HCT116 (cell line): ENCODE measurements at regions not wholly inside any gene's neighbourhood (a gene's known extent, or its start where the extent isn't known, plus 50 kb on each side); places are given as distances from the start of the nearest gene placed in this dataset.

Experiments
- CBX3 ChIP-seq: IDR thresholded peaks from 2 replicates; pipeline ENCODE4 v1.6.1; 2012; ENCODE audit warnings: low read depth
- CEBPB ChIP-seq: IDR thresholded peaks from 2 replicates; pipeline ENCODE4 v1.6.1; 2012; ENCODE audit warnings: low read depth
- CTCF ChIP-seq, 3 experiments: fragments of 200-600 bp in 1 of 3; sonication (generic) in 1 of 3; IDR thresholded peaks in 2 of 3; conservative IDR thresholded peaks in 1 of 3; 2 replicates each; pipeline ENCODE4 v1.5.1; 2012 to 2017; ENCODE audit warnings: low read depth in 2 of 3, low read length in 2 of 3, antibody characterized with exemption in 1 of 3, borderline replicate concordance in 1 of 3, control low read depth in 1 of 3, mild to moderate bottlenecking in 1 of 3, mixed read lengths in 1 of 3, mixed run types in 1 of 3, moderate library complexity in 1 of 3; ENCODE audit not compliant: insufficient read depth in 1 of 3
- ELF1 ChIP-seq: IDR thresholded peaks from 2 replicates; pipeline ENCODE4 v1.6.1; 2012; ENCODE audit warnings: low read depth, borderline replicate concordance
- EZH2 ChIP-seq: fragments of 200-600 bp; sonication (generic); IDR thresholded peaks from 2 replicates; pipeline ENCODE4 v1.6.1; 2017; ENCODE audit warnings: antibody characterized with exemption, mixed run types
- EZH2phosphoT487 ChIP-seq: fragments of 200-600 bp; IDR thresholded peaks from 2 replicates; pipeline ENCODE4 v1.6.1; 2018; ENCODE audit warnings: antibody characterized with exemption, borderline replicate concordance
- MAX ChIP-seq: IDR thresholded peaks from 2 replicates; pipeline ENCODE4 v1.6.1; 2012
- POLR2A ChIP-seq: IDR thresholded peaks from 2 replicates; pipeline ENCODE4 v1.7.0; 2011; ENCODE audit warnings: borderline replicate concordance; ENCODE audit not compliant: insufficient read depth, insufficient read length; ENCODE audit errors: extremely low read depth
- POLR2AphosphoS5 ChIP-seq: IDR thresholded peaks from 2 replicates; pipeline ENCODE4 v1.6.1; 2011; ENCODE audit warnings: mild to moderate bottlenecking, low read depth, low read length, moderate library complexity
- REST ChIP-seq: IDR thresholded peaks from 2 replicates; pipeline ENCODE4 v1.6.1; 2012; ENCODE audit warnings: low read depth
- SP1 ChIP-seq: IDR thresholded peaks from 2 replicates; pipeline ENCODE4 v1.6.1; 2012; ENCODE audit warnings: low read depth
- ZFX ChIP-seq: fragments of 450-650 bp; IDR thresholded peaks from 2 replicates; pipeline ENCODE4 v1.6.1; 2017
- ZNF274 ChIP-seq: fragments of 200-500 bp; sonication (Bioruptor generic); IDR thresholded peaks from 2 replicates; pipeline ENCODE4 v1.6.1; 2014; ENCODE audit warnings: mild to moderate bottlenecking, low read depth, low read length, inconsistent platforms

GRCh38 chr10:57300718-57301117, 939.7 kb upstream of the ZWINT start:
- TF ChIP-seq MAX: no peak
- no peak for TF ChIP-seq POLR2A
- no peak for TF ChIP-seq REST
- no peak for TF ChIP-seq ZNF274
- TF ChIP-seq CTCF (IDR thresholded peaks at IDR 0.05 in 2 of 3, conservative IDR thresholded peaks at IDR 0.05 in 1 of 3; ENCODE audit: borderline replicate concordance in 1 of 3, insufficient read depth in 1 of 3, low read depth in 2 of 3, low read length in 2 of 3): no peak
- TF ChIP-seq ZFX: no peak
- no peak for TF ChIP-seq POLR2AphosphoS5
- no peak for TF ChIP-seq SP1
- TF ChIP-seq ELF1: no peak
- TF ChIP-seq CEBPB: no peak
- TF ChIP-seq EZH2phosphoT487: no peak
- no peak for TF ChIP-seq EZH2
- TF ChIP-seq CBX3: no peak
